Endothelial cell of umbilical vein (primary cell): ENCODE measurements at regions not wholly inside any gene's neighbourhood (a gene's known extent, or its start where the extent isn't known, plus 50 kb on each side); places are given as distances from the start of the nearest gene placed in this dataset.

Source experiments
- BruUV-seq: library from RNA; stranded (reverse); fragments of 400-500 nt; replicated peaks from 2 replicates; lab custom pipeline; 2021; lab: Mats Ljungman, UMichigan
- CTCF ChIA-PET: fragments of 300-600, 350-600 bp; sonication (Branson Sonifier 250); formaldehyde crosslinking; loops from one replicate; lab custom pipeline; 2021; ENCODE audit warnings: antibody characterized with exemption, inconsistent platforms; lab: Charles Lee
- POLR2A ChIA-PET: fragments of 300-600, 350-600 bp; sonication (Branson Sonifier 250); formaldehyde crosslinking; loops from one replicate; lab custom pipeline; 2021; ENCODE audit warnings: antibody characterized with exemption, inconsistent platforms; lab: Charles Lee
- DNase-seq: peaks from one replicate; pipeline ENCODE4 v3.0.0-alpha.2; 2011; ENCODE audit warnings: low read depth, low spot score
- FAIRE-seq: peaks from 2 replicates; lab custom pipeline; 2011; peaks lifted over from hg19 to GRCh38; lab: Jason Lieb, UNC
- H2AFZ ChIP-seq: 2 replicates; pipeline ENCODE4 v1.6.0; 2012; ENCODE audit warnings: low read depth, low read length, control low read depth, inconsistent platforms
- H3K27ac ChIP-seq: 2 replicates; pipeline ENCODE4 v1.5.1; 2011; ENCODE audit warnings: low read depth, mild to moderate bottlenecking, control low read depth, low read length, moderate library complexity; ENCODE audit not compliant: insufficient read depth
- H3K27me3 ChIP-seq, 2 experiments: 2 replicates each; pipeline versions ENCODE4 v1.6.0 to v1.6.1; 2011; ENCODE audit warnings: low read length in 2 of 2, mixed read lengths in 1 of 2; ENCODE audit not compliant: control insufficient read depth in 2 of 2, insufficient read depth in 2 of 2
- H3K36me3 ChIP-seq, 2 experiments: 2 replicates in 1 of 2; 3 replicates in 1 of 2; pipeline ENCODE4 v1.5.1; 2011; ENCODE audit warnings: low read length in 2 of 2, mild to moderate bottlenecking in 1 of 2, moderate library complexity in 1 of 2; ENCODE audit not compliant: control insufficient read depth in 2 of 2, insufficient read depth in 2 of 2; ENCODE audit errors: extremely low read depth in 1 of 2
- H3K4me1 ChIP-seq: 3 replicates; pipeline ENCODE4 v1.5.1; 2011; ENCODE audit warnings: mild to moderate bottlenecking, low read length; ENCODE audit not compliant: control insufficient read depth, insufficient read depth; ENCODE audit errors: extremely low read depth
- H3K4me2 ChIP-seq: 2 replicates; pipeline ENCODE4 v1.6.1; 2011; ENCODE audit warnings: low read length, control low read depth, mixed read lengths; ENCODE audit not compliant: insufficient read depth
- H3K4me3 ChIP-seq, 3 experiments: fragments of 200-600 bp in 1 of 3; sonication (generic), shearing (Covaris generic) in 1 of 3; replicated peaks in 1 of 3; 2 replicates each; pipeline ENCODE4 v1.5.1; 2011 to 2016; ENCODE audit warnings: control low read depth in 3 of 3, low read length in 3 of 3, mild to moderate bottlenecking in 2 of 3, inconsistent platforms in 1 of 3, low read depth in 1 of 3, moderate library complexity in 1 of 3; ENCODE audit not compliant: insufficient read depth in 1 of 3
- H3K79me2 ChIP-seq: 2 replicates; pipeline ENCODE4 v1.6.0; 2012; ENCODE audit warnings: low read length, inconsistent platforms; ENCODE audit not compliant: control insufficient read depth, insufficient read depth
- H3K9ac ChIP-seq: replicated peaks from 2 replicates; pipeline ENCODE3; 2011; ENCODE audit warnings: low read length, control low read depth; ENCODE audit not compliant: insufficient read depth; ENCODE audit errors: extremely low read depth
- H3K9me1 ChIP-seq: replicated peaks from 3 replicates; pipeline ENCODE4 v1.6.0; 2011; ENCODE audit warnings: mild to moderate bottlenecking, low read length; ENCODE audit not compliant: control insufficient read depth, insufficient read depth; ENCODE audit errors: extremely low read depth
- H3K9me3 ChIP-seq: replicated peaks from 2 replicates; pipeline ENCODE4 v1.5.1; 2012; ENCODE audit warnings: low read length, inconsistent platforms; ENCODE audit not compliant: control insufficient read depth, insufficient read depth
- H4K20me1 ChIP-seq: replicated peaks from 2 replicates; pipeline ENCODE3; 2011; ENCODE audit warnings: mild to moderate bottlenecking, low read length; ENCODE audit not compliant: control insufficient read depth, insufficient read depth; ENCODE audit errors: extremely low read depth
- EZH2 ChIP-seq: IDR thresholded peaks from 2 replicates; pipeline ENCODE4 v1.6.1; 2012; ENCODE audit warnings: borderline replicate concordance, low read depth, mild to moderate bottlenecking, moderate library complexity, low read length, inconsistent platforms; ENCODE audit not compliant: severe bottlenecking
- FOS ChIP-seq: IDR thresholded peaks from 2 replicates; pipeline ENCODE4 v1.6.1; 2011; ENCODE audit warnings: mild to moderate bottlenecking, low read length, moderate library complexity, borderline replicate concordance; ENCODE audit not compliant: insufficient read depth
- GATA2 ChIP-seq: IDR thresholded peaks from 2 replicates; pipeline ENCODE4 v1.7.0; 2011; ENCODE audit warnings: low read depth, mild to moderate bottlenecking, moderate library complexity, mixed read lengths, low read length; ENCODE audit not compliant: insufficient read length, insufficient read depth
- JUN ChIP-seq: IDR thresholded peaks from 2 replicates; pipeline ENCODE4 v1.6.1; 2011; ENCODE audit warnings: borderline replicate concordance, low read depth; ENCODE audit not compliant: insufficient read length, insufficient read depth
- MYC ChIP-seq: IDR thresholded peaks from one replicate; pipeline ENCODE4 v1.6.1; 2011; ENCODE audit warnings: mild to moderate bottlenecking, low read depth, low read length
- POLR2A ChIP-seq: IDR thresholded peaks from 2 replicates; pipeline ENCODE4 v1.6.1; 2012; ENCODE audit warnings: low read depth, mild to moderate bottlenecking, control low read depth, low read length
- POLR2AphosphoS5 ChIP-seq: IDR thresholded peaks from 2 replicates; pipeline ENCODE4 v1.6.1; 2012; ENCODE audit warnings: low read depth, mild to moderate bottlenecking, control low read depth, low read length, moderate library complexity; ENCODE audit not compliant: insufficient read depth
- dilution Hi-C: fragments of 300-500 bp; cut with MboI; formaldehyde crosslinking; loops from one replicate; pipeline ENCODE4 v1.15.0; 2019; ENCODE audit warnings: low sequenced_read_pairs; ENCODE audit not compliant: extremely low pct_ligation_motif_present
- intact Hi-C: fragments of 100-400 bp; cut with micrococcal nuclease; formaldehyde crosslinking; loops from one replicate; pipeline ENCODE4 v1.10.0; 2022
- TF ChIP-seq, protein P1 (sequence below), 2 donors: IDR thresholded peaks; 1 replicate in 1 of 2; 2 replicates in 1 of 2; pipeline ENCODE4 v1.5.1; 2011; ENCODE audit warnings: low read length in 2 of 2, mild to moderate bottlenecking in 2 of 2, moderate library complexity in 2 of 2, control low read depth in 1 of 2, inconsistent platforms in 1 of 2, low read depth in 1 of 2; ENCODE audit not compliant: insufficient read depth in 1 of 2; ENCODE audit errors: extremely low read depth in 1 of 2
- TF ChIP-seq, protein P2 (sequence below): IDR thresholded peaks from 2 replicates; pipeline ENCODE4 v1.6.1; 2011; ENCODE audit not compliant: insufficient read depth, insufficient read length

DNA sequence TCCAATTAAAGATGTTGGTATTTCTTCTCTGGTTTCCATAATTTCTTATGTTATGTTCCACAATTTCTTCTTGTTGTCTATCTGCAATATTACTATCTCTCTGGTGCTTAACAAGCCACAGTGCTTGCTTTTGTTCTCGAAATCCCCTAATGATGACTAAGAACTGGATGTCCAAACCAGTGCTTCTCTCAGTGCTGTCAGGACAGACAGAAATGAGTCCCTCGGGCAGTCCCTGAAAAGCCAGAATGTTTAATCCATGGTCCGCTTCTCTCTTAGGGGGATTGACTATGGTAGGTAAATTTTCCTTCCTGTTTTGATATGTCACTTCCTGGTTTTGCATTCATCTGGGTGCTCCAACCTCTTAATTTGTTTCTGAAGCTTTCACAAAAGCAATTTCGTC, 321.6 kb upstream of the PCDH10 start:
- no peaks in the 10 kb centered on the region for H3K36me3 ChIP-seq
- CTCF ChIA-PET, result no interaction called here
- FAIRE-seq, result no peak

GRCh38 chr4:132838244-132838643, 310.9 kb upstream of the PCDH10 start:
- H3K36me3 ChIP-seq, result no peaks in the 10 kb centered on the region
- H3K79me2 ChIP-seq, result no peaks in the 10 kb centered on the region
- H3K4me3 ChIP-seq, result no peak overlapping the region
- intact Hi-C loops, result no loop called here
- no peak overlapping the region for H3K27ac ChIP-seq
- H3K4me2 ChIP-seq, result no peak overlapping the region
- H3K4me1 ChIP-seq, result no peaks in the 10 kb centered on the region
- H2AFZ ChIP-seq, result no peak overlapping the region
- BruUV-seq, result no TSS peak
- DNase-seq, result no peak
- H4K20me1 ChIP-seq, result no peaks in the 10 kb centered on the region
- FAIRE-seq, result no peak
- TF ChIP-seq JUN, result no peak
- TF ChIP-seq POLR2AphosphoS5, result no peak
- no peak for TF ChIP-seq FOS
- TF ChIP-seq, protein P1, sequence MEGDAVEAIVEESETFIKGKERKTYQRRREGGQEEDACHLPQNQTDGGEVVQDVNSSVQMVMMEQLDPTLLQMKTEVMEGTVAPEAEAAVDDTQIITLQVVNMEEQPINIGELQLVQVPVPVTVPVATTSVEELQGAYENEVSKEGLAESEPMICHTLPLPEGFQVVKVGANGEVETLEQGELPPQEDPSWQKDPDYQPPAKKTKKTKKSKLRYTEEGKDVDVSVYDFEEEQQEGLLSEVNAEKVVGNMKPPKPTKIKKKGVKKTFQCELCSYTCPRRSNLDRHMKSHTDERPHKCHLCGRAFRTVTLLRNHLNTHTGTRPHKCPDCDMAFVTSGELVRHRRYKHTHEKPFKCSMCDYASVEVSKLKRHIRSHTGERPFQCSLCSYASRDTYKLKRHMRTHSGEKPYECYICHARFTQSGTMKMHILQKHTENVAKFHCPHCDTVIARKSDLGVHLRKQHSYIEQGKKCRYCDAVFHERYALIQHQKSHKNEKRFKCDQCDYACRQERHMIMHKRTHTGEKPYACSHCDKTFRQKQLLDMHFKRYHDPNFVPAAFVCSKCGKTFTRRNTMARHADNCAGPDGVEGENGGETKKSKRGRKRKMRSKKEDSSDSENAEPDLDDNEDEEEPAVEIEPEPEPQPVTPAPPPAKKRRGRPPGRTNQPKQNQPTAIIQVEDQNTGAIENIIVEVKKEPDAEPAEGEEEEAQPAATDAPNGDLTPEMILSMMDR (IDR thresholded peaks at IDR 0.05; ENCODE audit: extremely low read depth in 1 of 2, insufficient read depth in 1 of 2, low read depth in 1 of 2, low read length in 2 of 2), result no peak
- TF ChIP-seq POLR2A, result no peak
- TF ChIP-seq, protein P2, sequence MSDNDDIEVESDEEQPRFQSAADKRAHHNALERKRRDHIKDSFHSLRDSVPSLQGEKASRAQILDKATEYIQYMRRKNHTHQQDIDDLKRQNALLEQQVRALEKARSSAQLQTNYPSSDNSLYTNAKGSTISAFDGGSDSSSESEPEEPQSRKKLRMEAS, result no peak
- H3K9me3 ChIP-seq, result no peaks in the 10 kb centered on the region
- H3K27me3 ChIP-seq, result no peaks in the 10 kb centered on the region
- ChIA-PET POLR2A (no interaction called here), CTCF (no interaction called here)
- dilution Hi-C loops, result no loop called here
- H3K9ac ChIP-seq, result no peak overlapping the region
- no peaks in the 10 kb centered on the region for H3K9me1 ChIP-seq

More for the DNA sequence above, 321.6 kb upstream of the PCDH10 start:
- intact Hi-C loops (no loop called here), dilution Hi-C loops (no loop called here)
- TF ChIP-seq, protein P2, result no peak
- TF ChIP-seq EZH2 (no peak), MYC (no peak), JUN (no peak), POLR2AphosphoS5 (no peak), GATA2 (no peak)
- no peaks in the 10 kb centered on the region for H3K9me3 ChIP-seq
- no peaks in the 10 kb centered on the region for H3K79me2 ChIP-seq
- no peaks in the 10 kb centered on the region for H3K9me1 ChIP-seq
- H3K27ac ChIP-seq, result no peak overlapping the region
- H3K27me3 ChIP-seq, result no peaks in the 10 kb centered on the region
- no peak overlapping the region for H3K9ac ChIP-seq
- H3K4me1 ChIP-seq, result no peaks in the 10 kb centered on the region
- H3K4me2 ChIP-seq, result no peak overlapping the region
- POLR2A ChIA-PET, result no interaction called here
- H4K20me1 ChIP-seq, result no peaks in the 10 kb centered on the region
- H3K4me3 ChIP-seq, result no peak overlapping the region
- DNase-seq, result no peak
- peak overlapping the region; percentile 31 for H2AFZ ChIP-seq
- BruUV-seq, result no TSS peak
